RWPE1 (cell line): ENCODE measurements at regions not wholly inside any gene's neighbourhood (a gene's known extent, or its start where the extent isn't known, plus 50 kb on each side); places are given as distances from the start of the nearest gene placed in this dataset.

Experiments used
- CTCF ChIA-PET: fragments of 350-600 bp; sonication (Branson Sonifier 250); formaldehyde crosslinking; extraction: SDS; loops from one replicate; lab custom pipeline; 2021; lab: Yijun Ruan, JAX
- POLR2A ChIA-PET: fragments of 400-600 bp; formaldehyde crosslinking; extraction: SDS; loops from one replicate; lab custom pipeline; 2020; ENCODE audit warnings: antibody characterized with exemption; ENCODE audit not compliant: low non-redundant PET; lab: Yijun Ruan, JAX
- DNase-seq: peaks from one replicate; pipeline ENCODE4 v3.0.0; 2012; ENCODE audit warnings: low spot score
- H3K27ac ChIP-seq: fragments of 450-650 bp; 2 replicates; pipeline ENCODE4 v1.5.1; 2017
- TF ChIP-seq, protein P1 (sequence below): fragments of 450-650 bp; conservative IDR thresholded peaks from 2 replicates; pipeline ENCODE4 v1.5.1; 2017; ENCODE audit warnings: low read depth, mild to moderate bottlenecking

- ChIA-PET CTCF (interaction anchor here (0.6 to 0.7 kb wide), 3 partner anchors 81 to 856 kb away, joined by 3 read pairs; no protein-coding TSS in a partner anchor), POLR2A (no interaction called here)
- DNase-seq = no peak
- TF ChIP-seq, protein P1, sequence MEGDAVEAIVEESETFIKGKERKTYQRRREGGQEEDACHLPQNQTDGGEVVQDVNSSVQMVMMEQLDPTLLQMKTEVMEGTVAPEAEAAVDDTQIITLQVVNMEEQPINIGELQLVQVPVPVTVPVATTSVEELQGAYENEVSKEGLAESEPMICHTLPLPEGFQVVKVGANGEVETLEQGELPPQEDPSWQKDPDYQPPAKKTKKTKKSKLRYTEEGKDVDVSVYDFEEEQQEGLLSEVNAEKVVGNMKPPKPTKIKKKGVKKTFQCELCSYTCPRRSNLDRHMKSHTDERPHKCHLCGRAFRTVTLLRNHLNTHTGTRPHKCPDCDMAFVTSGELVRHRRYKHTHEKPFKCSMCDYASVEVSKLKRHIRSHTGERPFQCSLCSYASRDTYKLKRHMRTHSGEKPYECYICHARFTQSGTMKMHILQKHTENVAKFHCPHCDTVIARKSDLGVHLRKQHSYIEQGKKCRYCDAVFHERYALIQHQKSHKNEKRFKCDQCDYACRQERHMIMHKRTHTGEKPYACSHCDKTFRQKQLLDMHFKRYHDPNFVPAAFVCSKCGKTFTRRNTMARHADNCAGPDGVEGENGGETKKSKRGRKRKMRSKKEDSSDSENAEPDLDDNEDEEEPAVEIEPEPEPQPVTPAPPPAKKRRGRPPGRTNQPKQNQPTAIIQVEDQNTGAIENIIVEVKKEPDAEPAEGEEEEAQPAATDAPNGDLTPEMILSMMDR = no peak
- H3K27ac ChIP-seq = no peak overlapping the region
Observed at GRCh38 chr15:88393719-88394519, 73.3 kb downstream of the MRPL46 start.

GRCh38 chr15:88391700-88392099 is 75.5 kb downstream of the MRPL46 start:
- ChIA-PET CTCF (no interaction called here), POLR2A (no interaction called here)
- no peak overlapping the region for H3K27ac ChIP-seq
- DNase-seq = no peak
- TF ChIP-seq, protein P1 = no peak

DNA sequence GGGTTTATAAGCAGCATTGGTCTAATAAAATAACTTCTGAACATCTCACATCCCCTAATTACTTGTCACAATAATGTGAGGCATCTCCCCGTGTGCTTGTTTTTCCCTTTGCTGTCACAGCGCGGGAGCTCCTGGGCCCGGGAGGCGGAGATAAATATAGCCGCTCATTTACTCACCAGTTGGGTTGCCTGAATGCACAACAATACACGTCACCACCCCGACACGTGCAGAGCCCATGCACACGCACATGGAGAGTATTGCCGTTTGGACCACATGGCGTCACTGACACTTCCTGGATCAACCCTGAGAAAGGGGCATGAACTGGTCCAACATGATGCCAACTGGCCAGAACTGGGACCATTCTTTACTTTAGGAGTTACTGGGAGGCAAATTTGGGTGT is 76.2 kb downstream of the MRPL46 start:
- ChIA-PET POLR2A (no interaction called here), CTCF (no interaction called here)
- DNase-seq = no peak
- TF ChIP-seq, protein P1 = no peak
- H3K27ac ChIP-seq = no peak overlapping the region

DNA sequence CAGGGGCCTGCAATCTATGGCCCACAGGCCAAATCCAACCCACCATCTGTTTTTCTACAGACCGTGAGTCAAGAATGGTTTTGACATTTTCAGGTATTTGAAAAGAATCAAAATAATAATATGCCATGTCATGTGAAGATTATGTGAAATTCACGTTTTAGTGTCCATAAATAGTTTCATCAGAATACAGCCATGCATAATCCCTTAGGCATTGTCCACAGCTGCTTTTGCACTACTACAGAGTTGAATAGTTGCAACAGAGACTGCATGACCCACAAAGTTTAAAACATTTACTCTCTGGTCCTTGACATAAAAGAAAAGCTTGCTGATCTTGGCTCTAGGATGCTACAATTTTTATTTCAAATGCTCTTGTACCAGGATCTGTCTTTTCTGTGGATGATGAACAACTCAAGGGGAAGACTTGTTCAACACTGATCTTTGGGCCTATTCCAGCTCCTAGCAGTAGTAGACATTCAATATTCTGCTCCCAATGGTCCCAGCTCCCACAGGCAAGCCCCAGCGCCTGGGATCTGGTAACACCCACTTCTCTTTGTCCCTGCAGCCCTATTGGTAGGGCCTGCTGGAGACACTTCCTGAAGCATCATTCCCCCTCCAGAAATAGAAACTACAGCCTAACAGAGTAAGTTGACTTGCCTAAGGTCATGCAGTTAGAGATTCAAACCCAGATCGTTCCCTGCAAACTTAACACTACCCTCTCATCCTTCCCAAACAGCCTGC is 76.9 kb downstream of the MRPL46 start:
- no peak overlapping the region for H3K27ac ChIP-seq
- ChIA-PET POLR2A (no interaction called here), CTCF (no interaction called here)
- TF ChIP-seq, protein P1 = no peak
- DNase-seq = no peak

- ChIA-PET POLR2A (no interaction called here), CTCF (no interaction called here)
- H3K27ac ChIP-seq = no peak overlapping the region
- no peak for DNase-seq
- TF ChIP-seq, protein P1 = no peak
Observed at GRCh38 chr15:88389120-88389519, 78.1 kb downstream of the MRPL46 start.

DNA sequence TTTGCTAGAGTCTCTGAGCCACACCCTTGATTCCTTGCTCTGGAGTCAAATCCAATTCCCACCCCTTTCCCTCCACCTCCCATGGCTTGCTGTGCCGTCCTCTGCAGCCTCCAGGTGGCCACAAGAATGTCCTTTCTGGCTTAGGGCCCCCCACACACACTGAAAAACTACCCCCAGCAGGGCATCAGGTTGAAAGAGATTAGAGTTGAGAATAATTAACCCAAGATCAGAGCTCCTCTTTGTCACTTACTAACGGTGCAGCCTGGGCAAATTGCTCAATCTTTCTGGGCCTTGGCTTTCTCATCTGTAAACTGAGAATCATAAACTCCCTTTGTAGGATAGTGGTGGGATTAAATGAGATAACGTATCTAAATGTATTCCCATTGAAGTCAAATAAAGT is 78.5 kb downstream of the MRPL46 start:
- POLR2A ChIA-PET = no interaction called here
- TF ChIP-seq, protein P1 = no peak
- no peak overlapping the region for H3K27ac ChIP-seq
- no peak for DNase-seq
- CTCF ChIA-PET = interaction anchor here (0.6 kb wide), 1 partner anchor 477 kb away, joined by 4 read pairs; no protein-coding TSS in a partner anchor
